Heart left ventricle (tissue), 13 donors: ENCODE measurements at regions not wholly inside any gene's neighbourhood (a gene's known extent, or its start where the extent isn't known, plus 50 kb on each side); places are given as distances from the start of the nearest gene placed in this dataset.

Experiments used
- POLR2A ChIP-seq, 2 donors: fragments of 450-650 bp; IDR thresholded peaks; one replicate each; pipeline ENCODE4 v1.6.1; 2017; ENCODE audit warnings: antibody characterized with exemption in 2 of 2, mild to moderate bottlenecking in 2 of 2, moderate library complexity in 2 of 2
- TF ChIP-seq, protein P1 (sequence below), 12 donors: fragments of 200-600 bp; sonication (generic) in 4 of 12; IDR thresholded peaks; one replicate each; pipeline versions ENCODE4 v1.5.0 to v1.8.0; 2018 to 2022; ENCODE audit warnings: antibody characterized with exemption in 12 of 12, mild to moderate bottlenecking in 5 of 12
- donor health status: ischemic (EF 13 %, LVEDD 7.1; RV severe dilation, severe dysfunction).
- donor health status: DM: no; HTN: yes; CAD: no.
- donor health status: DM: no; HTN: no; CAD: no.
- donor health status: ischemic (EF 25% LVEDD 6.9; RV normal size, moderate dysfunction).
- donor health status: ischemic (EF 25% LVEDD 5.7; RV mildly dilated, moderate dysfunction).
- donor health status: ischemic (EF 35%, LVEDD 5.7; RV mildly dilated, moderate dysfunction).
- donor health status: nonischemic (EF 11% LVEDD 7.7; RV severe dilation, severe dysfunction).
- donor health status: DM: yes; HTN: yes; CAD: no.
- donor health status: PGD.
- donor health status: ischemic (EF 29% LVEDD 5.4; RV normal size, mild dysfunction).
- donor health status: nonischemic (EF 23%, LVEDD 6.1; RV moderate dilation, normal function).

DNA sequence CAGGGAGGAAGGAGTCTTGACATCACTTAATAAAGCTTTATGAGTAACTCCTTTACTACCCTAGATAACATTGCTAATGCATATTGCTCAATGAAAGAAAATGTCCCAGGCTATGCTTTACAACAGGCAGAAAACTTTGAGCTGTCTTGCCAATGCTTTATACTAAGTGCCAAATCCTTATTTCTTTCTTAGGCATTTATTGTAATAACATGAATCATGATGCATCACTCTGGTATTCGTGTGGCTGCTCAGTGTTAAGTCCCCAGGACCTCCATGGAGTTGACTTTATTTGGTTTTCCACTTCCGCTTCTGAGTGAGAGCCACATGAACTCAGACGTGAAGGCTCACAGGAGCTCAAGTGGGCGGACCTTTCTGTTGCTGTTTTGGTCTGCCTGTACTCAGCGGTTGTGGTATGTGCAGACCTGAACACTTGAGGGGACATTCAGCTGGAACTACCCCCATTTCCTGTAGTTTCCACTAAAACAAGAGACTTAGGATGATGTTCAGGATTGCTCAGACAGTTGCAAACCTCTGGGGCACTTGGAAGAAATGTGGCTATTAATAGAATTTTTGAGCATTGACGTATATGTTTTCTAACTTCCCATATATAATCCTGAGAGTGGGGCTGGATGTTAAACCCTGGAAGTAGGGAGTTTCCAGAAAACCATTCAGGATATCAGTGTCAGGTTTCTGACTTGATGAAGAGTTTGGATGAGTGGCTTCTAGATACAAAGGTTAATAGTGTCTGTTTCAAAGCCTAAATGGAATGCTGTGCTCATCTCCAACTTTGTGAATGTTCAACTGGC lies 258.6 kb downstream of the MSRB3 start:
- TF ChIP-seq, protein P1, sequence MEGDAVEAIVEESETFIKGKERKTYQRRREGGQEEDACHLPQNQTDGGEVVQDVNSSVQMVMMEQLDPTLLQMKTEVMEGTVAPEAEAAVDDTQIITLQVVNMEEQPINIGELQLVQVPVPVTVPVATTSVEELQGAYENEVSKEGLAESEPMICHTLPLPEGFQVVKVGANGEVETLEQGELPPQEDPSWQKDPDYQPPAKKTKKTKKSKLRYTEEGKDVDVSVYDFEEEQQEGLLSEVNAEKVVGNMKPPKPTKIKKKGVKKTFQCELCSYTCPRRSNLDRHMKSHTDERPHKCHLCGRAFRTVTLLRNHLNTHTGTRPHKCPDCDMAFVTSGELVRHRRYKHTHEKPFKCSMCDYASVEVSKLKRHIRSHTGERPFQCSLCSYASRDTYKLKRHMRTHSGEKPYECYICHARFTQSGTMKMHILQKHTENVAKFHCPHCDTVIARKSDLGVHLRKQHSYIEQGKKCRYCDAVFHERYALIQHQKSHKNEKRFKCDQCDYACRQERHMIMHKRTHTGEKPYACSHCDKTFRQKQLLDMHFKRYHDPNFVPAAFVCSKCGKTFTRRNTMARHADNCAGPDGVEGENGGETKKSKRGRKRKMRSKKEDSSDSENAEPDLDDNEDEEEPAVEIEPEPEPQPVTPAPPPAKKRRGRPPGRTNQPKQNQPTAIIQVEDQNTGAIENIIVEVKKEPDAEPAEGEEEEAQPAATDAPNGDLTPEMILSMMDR (IDR thresholded peaks at IDR 0.05): no peak
- no peak for TF ChIP-seq POLR2A (IDR thresholded peaks at IDR 0.05)
